Vagina (tissue), 2 donors: ENCODE measurements at regions not wholly inside any gene's neighbourhood (a gene's known extent, or its start where the extent isn't known, plus 50 kb on each side); places are given as distances from the start of the nearest gene placed in this dataset.

ENCODE experiments used
- DNase-seq, 2 donors: peaks; one replicate each; pipeline ENCODE4 v3.0.0-alpha.2; 2017; ENCODE audit errors: extremely low spot score in 2 of 2
- H3K27ac ChIP-seq: fragments of 200-600 bp; sonication (generic); one replicate; pipeline ENCODE4 v1.5.1; 2019
- H3K27me3 ChIP-seq: fragments of 200-600 bp; sonication (generic); one replicate; pipeline ENCODE4 v1.5.1; 2019
- H3K36me3 ChIP-seq, 2 donors: fragments of 200-600 bp; sonication (generic); one replicate each; pipeline ENCODE4 v1.5.1; 2017 to 2019
- H3K4me1 ChIP-seq: fragments of 200-600 bp; sonication (generic); one replicate; pipeline ENCODE4 v1.5.1; 2019
- H3K4me3 ChIP-seq, 2 donors: fragments of 200-600 bp; sonication (generic); 1 replicate in 1 of 2; 2 replicates in 1 of 2; pipeline ENCODE4 v1.5.1; 2016 to 2019
- H3K9me3 ChIP-seq: fragments of 200-600 bp; sonication (generic); one replicate; pipeline ENCODE4 v1.5.1; 2019
- POLR2A ChIP-seq, 2 donors: fragments of 450-650 bp; IDR thresholded peaks; one replicate each; pipeline ENCODE4 v1.6.1; 2017; ENCODE audit warnings: antibody characterized with exemption in 2 of 2, mild to moderate bottlenecking in 2 of 2, moderate library complexity in 2 of 2
- POLR2AphosphoS5 ChIP-seq, 2 donors: sonication (generic); formaldehyde crosslinking; IDR thresholded peaks; one replicate each; pipeline ENCODE4 v1.9.0; 2017; ENCODE audit warnings: antibody characterized with exemption in 2 of 2, mild to moderate bottlenecking in 2 of 2, low read depth in 1 of 2; ENCODE audit not compliant: insufficient read depth in 1 of 2
- intact Hi-C: fragments of 100-400 bp; cut with DNase I; formaldehyde crosslinking; loops from one replicate; pipeline ENCODE4 v1.15.1; 2023
- TF ChIP-seq, protein P1 (sequence below), 3 experiments: fragments of 450-650 bp in 2 of 3; fragments of 200-600 bp in 1 of 3; sonication (generic) in 1 of 3; IDR thresholded peaks; one replicate each; pipeline ENCODE4 v1.5.1; 2017 to 2019; ENCODE audit warnings: antibody characterized with exemption in 3 of 3, mild to moderate bottlenecking in 2 of 3, moderate library complexity in 2 of 3

DNA sequence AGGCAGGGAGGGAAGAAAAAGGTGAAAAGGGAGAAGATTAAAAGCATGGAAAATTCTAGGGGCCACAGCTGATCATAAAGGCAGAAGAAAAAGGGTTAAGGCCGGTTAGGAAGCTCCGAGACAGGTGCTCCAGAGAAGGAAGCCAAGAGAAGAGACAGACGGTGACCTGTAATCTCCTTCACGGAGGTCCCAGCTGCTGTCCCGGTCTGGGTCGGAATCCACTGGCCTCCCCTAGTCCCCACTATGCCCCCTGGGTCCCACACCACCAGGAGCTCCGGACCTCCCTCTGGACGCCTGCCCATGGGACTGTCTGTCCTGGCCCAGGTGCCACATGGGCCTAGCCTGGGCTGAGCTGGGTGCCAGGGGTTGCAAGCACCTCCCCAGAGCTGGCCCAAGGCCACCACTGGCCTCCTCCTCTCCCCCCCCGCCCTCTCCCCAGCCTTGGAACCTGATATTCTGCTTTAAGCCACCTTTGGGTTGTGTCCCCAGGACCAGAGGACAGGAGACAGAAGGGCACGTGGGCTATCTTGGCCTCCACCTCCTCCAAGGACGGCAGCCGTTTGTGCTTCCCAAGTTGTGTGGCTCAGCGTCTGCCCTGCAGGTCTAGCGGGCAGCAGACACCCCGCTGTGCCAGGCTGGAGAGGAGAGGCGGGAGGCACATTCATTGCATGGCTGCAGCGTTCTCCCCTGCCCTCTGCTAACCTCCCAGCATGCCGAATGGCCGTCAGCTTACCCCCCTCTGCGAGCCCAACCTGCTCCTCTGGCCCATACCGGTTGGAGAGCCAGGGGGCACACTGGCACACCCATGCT lies 102.4 kb downstream of the ENGASE start:
- intact Hi-C loops: no loop called here
- no peak overlapping the region for H3K4me3 ChIP-seq
- TF ChIP-seq, protein P1, sequence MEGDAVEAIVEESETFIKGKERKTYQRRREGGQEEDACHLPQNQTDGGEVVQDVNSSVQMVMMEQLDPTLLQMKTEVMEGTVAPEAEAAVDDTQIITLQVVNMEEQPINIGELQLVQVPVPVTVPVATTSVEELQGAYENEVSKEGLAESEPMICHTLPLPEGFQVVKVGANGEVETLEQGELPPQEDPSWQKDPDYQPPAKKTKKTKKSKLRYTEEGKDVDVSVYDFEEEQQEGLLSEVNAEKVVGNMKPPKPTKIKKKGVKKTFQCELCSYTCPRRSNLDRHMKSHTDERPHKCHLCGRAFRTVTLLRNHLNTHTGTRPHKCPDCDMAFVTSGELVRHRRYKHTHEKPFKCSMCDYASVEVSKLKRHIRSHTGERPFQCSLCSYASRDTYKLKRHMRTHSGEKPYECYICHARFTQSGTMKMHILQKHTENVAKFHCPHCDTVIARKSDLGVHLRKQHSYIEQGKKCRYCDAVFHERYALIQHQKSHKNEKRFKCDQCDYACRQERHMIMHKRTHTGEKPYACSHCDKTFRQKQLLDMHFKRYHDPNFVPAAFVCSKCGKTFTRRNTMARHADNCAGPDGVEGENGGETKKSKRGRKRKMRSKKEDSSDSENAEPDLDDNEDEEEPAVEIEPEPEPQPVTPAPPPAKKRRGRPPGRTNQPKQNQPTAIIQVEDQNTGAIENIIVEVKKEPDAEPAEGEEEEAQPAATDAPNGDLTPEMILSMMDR (IDR thresholded peaks at IDR 0.05): no peak
- TF ChIP-seq POLR2A (IDR thresholded peaks at IDR 0.05) (no peak), POLR2AphosphoS5 (IDR thresholded peaks at IDR 0.05; ENCODE audit: insufficient read depth in 1 of 2, low read depth in 1 of 2) (no peak)
- H3K36me3 ChIP-seq: no peaks in the 10 kb centered on the region
- H3K27ac ChIP-seq: no peak overlapping the region
- H3K9me3 ChIP-seq: no peaks in the 10 kb centered on the region
- no peaks in the 10 kb centered on the region for H3K4me1 ChIP-seq
- H3K27me3 ChIP-seq: no peaks in the 10 kb centered on the region
- DNase-seq: no peak

DNA sequence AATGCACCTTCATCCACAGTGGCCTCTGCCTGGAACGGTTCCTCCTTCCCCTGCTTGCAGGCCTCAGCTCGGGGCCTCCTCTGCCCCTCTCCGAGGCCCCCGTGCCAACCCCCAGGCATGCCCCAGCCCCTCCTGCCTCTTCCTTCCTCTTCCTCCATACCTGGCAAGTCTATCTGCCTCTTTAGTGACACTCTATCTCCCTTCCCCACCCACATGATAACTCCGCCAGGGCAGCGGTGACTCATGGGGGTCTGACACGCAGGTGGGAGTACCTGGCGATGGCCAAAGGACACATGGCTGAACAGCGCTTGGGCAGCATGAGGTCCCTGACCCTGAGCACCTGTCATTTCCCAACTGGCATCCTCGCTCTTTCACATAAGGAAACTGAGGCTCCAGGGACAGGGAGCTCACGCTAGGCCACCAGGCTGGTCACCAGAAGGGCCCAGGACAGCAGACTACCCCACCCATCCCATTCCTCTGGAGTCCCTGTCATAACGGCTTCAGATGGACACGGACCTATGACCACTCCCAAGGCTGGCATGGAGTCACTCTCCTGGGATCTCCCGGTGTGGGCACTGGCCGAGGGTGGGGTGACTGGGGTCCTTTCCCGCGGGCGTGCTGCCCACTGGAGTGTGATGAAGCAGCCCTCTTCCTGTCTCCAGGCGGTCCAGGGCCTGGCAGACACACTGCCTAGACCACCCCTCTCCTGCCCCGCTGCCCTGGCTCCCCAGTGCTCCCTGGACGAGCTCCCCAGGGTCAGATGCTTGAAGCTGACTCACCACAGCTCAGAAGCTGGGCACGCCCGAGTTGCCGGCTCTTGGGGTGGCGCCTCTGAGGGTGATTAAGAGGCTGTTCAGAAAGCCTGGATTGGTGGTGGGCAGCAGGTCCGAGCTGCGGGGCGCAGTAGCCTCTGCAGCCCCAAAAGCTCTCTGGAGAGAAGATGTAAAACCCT lies 100.6 kb downstream of the ENGASE start:
- no peaks in the 10 kb centered on the region for H3K27me3 ChIP-seq
- no peak overlapping the region for H3K27ac ChIP-seq
- H3K4me1 ChIP-seq: no peaks in the 10 kb centered on the region
- no peaks in the 10 kb centered on the region for H3K36me3 ChIP-seq
- no peak for TF ChIP-seq POLR2AphosphoS5 (IDR thresholded peaks at IDR 0.05; ENCODE audit: insufficient read depth in 1 of 2, low read depth in 1 of 2)
- TF ChIP-seq POLR2A (IDR thresholded peaks at IDR 0.05): no peak
- TF ChIP-seq, protein P1 (IDR thresholded peaks at IDR 0.05): no peak
- H3K4me3 ChIP-seq: no peak overlapping the region
- intact Hi-C loops: no loop called here
- no peaks in the 10 kb centered on the region for H3K9me3 ChIP-seq
- no peak for DNase-seq

DNA sequence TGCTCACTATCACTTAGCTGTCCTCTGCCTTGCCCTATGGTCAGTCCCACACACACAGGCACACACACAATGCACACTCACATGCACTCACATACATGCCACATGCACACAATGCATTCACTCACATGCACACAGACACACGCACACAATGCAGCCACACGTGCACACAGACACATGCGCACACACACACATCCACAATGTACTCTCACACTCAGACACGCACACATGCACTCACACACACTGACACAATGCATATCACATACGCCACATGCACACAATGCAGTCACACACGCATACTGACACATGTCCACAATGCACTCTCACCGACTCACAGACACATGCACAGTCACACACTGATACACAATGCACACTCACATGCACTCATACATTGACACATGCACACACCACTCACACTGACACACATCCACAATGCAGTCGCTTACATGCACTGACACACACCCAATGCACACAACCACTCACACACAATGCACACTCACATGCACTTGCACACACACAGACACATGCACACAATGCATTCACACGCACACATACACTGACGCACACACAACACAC lies 99.7 kb downstream of the ENGASE start:
- Histone ChIP-seq H3K27ac (no peak overlapping the region), H3K9me3 (no peaks in the 10 kb centered on the region), H3K27me3 (no peaks in the 10 kb centered on the region), H3K36me3 (no peaks in the 10 kb centered on the region), H3K4me3 (no peak overlapping the region), H3K4me1 (no peaks in the 10 kb centered on the region)
- intact Hi-C loops: no loop called here
- TF ChIP-seq POLR2AphosphoS5 (IDR thresholded peaks at IDR 0.05; ENCODE audit: insufficient read depth in 1 of 2, low read depth in 1 of 2) (no peak), POLR2A (IDR thresholded peaks at IDR 0.05) (no peak)
- TF ChIP-seq, protein P1 (IDR thresholded peaks at IDR 0.05): no peak
- DNase-seq: no peak

DNA sequence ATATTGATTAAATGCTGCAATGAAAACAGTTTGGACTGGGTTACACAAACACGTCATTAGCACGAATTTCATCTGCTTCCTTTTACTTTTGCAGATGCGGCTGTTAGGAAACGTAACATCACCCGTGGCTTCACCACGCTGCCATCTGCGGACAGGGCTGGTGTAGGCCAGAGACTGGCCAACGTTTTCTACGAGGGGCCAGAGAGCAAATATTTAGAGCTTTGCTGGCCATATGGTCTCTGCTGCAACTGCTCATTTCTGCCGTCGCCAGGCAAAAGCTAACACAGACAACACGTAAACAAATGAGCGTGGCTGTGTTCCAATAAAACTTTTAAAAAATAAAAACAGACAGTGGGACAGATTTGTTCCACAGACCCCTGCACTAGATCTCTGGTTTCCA lies 96.6 kb downstream of the ENGASE start:
- Histone ChIP-seq H3K4me1 (no peaks in the 10 kb centered on the region), H3K27ac (no peak overlapping the region), H3K36me3 (no peaks in the 10 kb centered on the region), H3K27me3 (no peaks in the 10 kb centered on the region), H3K4me3 (no peak overlapping the region), H3K9me3 (no peaks in the 10 kb centered on the region)
- TF ChIP-seq, protein P1 (IDR thresholded peaks at IDR 0.05): no peak
- TF ChIP-seq POLR2A (IDR thresholded peaks at IDR 0.05) (no peak), POLR2AphosphoS5 (IDR thresholded peaks at IDR 0.05; ENCODE audit: insufficient read depth in 1 of 2, low read depth in 1 of 2) (no peak)
- no peak for DNase-seq
- intact Hi-C loops: no loop called here
